ENCODE measurements at regions not wholly inside any gene's neighbourhood (a gene's known extent, or its start where the extent isn't known, plus 50 kb on each side); places are given as distances from the start of the nearest gene placed in this dataset.

DNA sequence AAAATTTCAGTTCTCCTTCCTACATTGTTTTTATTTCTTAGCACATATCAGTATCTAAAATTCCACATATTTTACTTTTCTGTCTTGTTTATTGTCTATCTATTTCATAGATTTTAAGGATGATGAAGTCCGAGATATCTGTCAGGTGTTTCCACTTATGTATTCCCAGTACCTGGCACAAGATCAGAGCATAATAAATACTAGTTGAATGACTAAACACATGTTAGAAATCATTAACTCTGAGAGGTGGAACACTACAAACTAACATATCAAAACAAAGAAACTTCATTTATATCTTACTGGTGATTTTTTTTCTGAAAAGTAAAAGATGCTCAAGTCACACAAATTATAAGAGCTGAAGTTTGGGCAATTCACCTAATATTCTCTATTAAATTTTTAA lies 1208.3 kb downstream of the PCDH9 start:
- Mint-ChIP-seq H3K4me3 (no peak overlapping the region), H3K9me3 (peaks cover 0 to 3% of the 10 kb centered on the region in 2 donors), H3K27me3 (no peaks in the 10 kb centered on the region), H3K36me3 (ENCODE audit: insufficient read depth) (no peaks in the 10 kb centered on the region), H3K27ac (no peak overlapping the region), H3K4me1 (ENCODE audit: low read depth in 2 of 2) (no peaks in the 10 kb centered on the region)
- DNase-seq (no peak), ATAC-seq (replicated peaks) (no peak)

DNA sequence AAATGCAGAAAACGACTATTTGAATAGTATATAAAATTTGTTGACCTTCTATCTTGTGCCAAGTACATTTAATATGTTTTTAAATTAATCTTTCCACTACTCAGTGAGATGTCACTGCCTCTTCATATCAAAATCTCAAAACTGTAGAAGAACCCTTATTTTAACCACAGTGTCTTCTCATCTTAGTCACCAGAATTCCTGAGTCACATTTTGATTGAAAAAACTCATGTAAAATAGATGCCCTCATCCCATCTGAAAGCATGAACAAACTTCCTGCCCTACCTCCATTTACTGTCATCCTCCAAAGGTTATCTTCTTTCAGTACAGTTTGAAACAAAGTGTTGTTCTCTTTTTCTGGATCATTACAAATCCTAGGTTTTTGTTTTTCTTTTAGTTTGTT lies 1215.4 kb downstream of the PCDH9 start:
- no peaks in the 10 kb centered on the region for H3K27me3 Mint-ChIP-seq
- no peak overlapping the region for H3K4me3 Mint-ChIP-seq
- peaks cover 0 to 2% of the 10 kb centered on the region in 2 donors for H3K9me3 Mint-ChIP-seq
- DNase-seq (no peak), ATAC-seq (replicated peaks) (no peak)
- no peak overlapping the region for H3K27ac Mint-ChIP-seq
- H3K4me1 Mint-ChIP-seq (ENCODE audit: low read depth in 2 of 2) = no peaks in the 10 kb centered on the region
- H3K36me3 Mint-ChIP-seq (ENCODE audit: insufficient read depth) = no peaks in the 10 kb centered on the region

DNA sequence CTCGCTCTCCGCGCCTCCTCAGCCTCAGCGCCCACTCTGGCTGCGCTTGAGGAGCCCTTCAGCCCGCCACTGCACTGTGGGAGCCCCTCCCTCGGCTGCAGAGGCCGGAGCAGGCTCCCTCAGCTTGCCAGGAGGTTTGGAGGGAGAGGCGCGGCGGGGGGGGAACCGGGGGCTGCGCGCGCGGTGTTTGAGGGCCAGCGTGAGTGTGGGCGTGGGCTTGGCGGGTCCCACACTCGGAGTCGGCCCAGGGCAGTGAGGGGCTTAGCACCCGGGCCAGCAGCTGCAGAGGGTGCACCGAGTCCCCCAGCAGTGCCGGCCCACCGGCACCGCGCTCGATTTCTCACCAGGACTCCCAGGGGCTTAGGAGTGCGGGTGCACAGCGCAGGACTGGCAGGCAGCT lies 1220.9 kb downstream of the PCDH9 start:
- Mint-ChIP-seq H3K27ac (no peak overlapping the region), H3K4me3 (no peak overlapping the region), H3K27me3 (no peaks in the 10 kb centered on the region), H3K4me1 (ENCODE audit: low read depth in 2 of 2) (no peaks in the 10 kb centered on the region), H3K9me3 (peaks cover 0 to 2% of the 10 kb centered on the region in 2 donors), H3K36me3 (ENCODE audit: insufficient read depth) (no peaks in the 10 kb centered on the region)
- ATAC-seq (replicated peaks) (no peak), DNase-seq (no peak)

DNA sequence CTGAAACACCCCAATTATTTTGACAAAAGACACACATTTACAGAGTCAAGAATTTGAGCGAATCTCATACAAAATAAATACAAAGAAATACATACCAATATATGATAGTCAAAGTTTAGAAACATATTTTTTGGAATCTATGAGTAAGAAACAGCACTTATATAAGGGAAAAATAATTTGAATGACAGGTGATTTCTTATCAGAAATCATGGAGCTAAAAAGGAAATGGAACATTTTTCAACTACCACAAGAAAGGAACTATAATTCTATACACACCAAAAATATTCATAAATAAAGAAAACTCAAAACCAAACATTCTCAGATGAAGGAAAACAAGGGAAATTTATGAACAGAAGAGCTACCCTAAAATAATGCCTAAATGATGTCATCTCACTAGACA lies 1226.6 kb downstream of the PCDH9 start:
- Mint-ChIP-seq H3K4me3 (no peak overlapping the region), H3K36me3 (ENCODE audit: insufficient read depth) (no peaks in the 10 kb centered on the region), H3K27me3 (no peaks in the 10 kb centered on the region), H3K27ac (no peak overlapping the region), H3K4me1 (ENCODE audit: low read depth in 2 of 2) (no peaks in the 10 kb centered on the region), H3K9me3 (peaks cover 2 to 10% of the 10 kb centered on the region in 2 donors)
- DNase-seq (no peak), ATAC-seq (replicated peaks) (no peak)

DNA sequence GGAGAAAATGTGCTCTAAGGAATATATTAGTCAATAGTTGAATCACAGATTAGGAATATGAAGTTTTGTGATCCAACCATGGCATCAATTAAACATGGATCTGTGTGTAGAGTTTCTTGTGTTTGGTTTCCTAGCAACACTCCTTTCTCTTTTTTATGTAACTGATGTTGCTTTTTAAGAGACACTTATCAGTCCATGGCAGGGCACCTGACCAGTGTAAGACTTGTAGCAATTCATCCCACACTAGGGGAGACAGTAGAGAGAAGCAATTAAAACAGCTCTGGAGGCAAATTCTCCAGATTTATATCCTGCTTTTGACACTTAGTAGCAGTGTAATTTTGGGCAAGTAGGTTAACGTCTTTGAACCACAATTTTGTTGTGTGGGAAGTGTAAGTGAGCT lies 1229.0 kb downstream of the PCDH9 start:
- peaks cover 5 to 10% of the 10 kb centered on the region in 2 donors for H3K9me3 Mint-ChIP-seq
- H3K4me3 Mint-ChIP-seq = no peak overlapping the region
- ATAC-seq (replicated peaks) (no peak), DNase-seq (no peak)
- no peaks in the 10 kb centered on the region for H3K4me1 Mint-ChIP-seq (ENCODE audit: low read depth in 2 of 2)
- no peak overlapping the region for H3K27ac Mint-ChIP-seq
- no peaks in the 10 kb centered on the region for H3K27me3 Mint-ChIP-seq
- H3K36me3 Mint-ChIP-seq (ENCODE audit: insufficient read depth) = no peaks in the 10 kb centered on the region

DNA sequence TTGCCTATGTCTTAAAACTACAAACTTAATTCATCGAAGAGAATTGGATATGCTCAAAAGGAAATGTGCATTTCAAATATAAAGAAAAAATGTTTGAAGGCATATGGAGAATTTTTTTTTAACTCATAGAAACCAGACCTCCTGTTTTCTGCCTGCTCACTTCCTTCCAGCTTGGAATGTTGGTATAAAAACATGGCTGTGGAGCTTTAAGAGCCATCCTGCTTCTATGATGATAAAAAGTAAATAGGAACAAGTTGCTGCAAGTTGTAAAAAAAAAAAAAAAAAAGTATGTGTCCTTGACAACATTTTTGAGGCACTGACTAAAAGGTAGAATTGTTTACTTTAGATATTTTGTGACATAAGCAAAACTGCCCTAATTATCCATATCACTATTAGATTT lies 1230.7 kb downstream of the PCDH9 start:
- H3K36me3 Mint-ChIP-seq (ENCODE audit: insufficient read depth) = no peaks in the 10 kb centered on the region
- no peak overlapping the region for H3K4me3 Mint-ChIP-seq
- H3K4me1 Mint-ChIP-seq (ENCODE audit: low read depth in 2 of 2) = no peaks in the 10 kb centered on the region
- DNase-seq (no peak), ATAC-seq (replicated peaks) (no peak)
- H3K27ac Mint-ChIP-seq = no peak overlapping the region
- H3K27me3 Mint-ChIP-seq = no peaks in the 10 kb centered on the region
- peaks cover 5 to 10% of the 10 kb centered on the region in 2 donors for H3K9me3 Mint-ChIP-seq

DNA sequence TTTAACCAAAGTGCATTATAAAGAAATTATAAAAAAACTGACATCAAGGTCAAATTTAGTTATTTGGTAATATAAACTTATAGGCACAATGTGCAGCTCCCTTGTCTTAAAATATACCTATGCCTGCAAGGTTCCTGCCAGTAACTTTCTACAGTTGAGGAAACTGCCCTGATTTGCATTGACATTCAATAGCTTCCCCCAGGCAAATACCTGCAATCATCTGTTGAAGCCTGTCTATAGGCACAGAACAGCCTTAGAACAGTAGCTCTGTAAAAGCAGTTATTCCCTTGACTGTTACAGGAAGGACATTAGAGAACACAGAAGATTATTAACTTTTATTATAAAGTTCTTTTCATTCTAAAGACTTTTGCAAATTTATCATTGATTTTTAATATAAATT lies 1239.5 kb downstream of the PCDH9 start:
- Mint-ChIP-seq H3K9me3 (no peaks in the 10 kb centered on the region), H3K27me3 (no peaks in the 10 kb centered on the region), H3K4me3 (no peak overlapping the region), H3K4me1 (ENCODE audit: low read depth in 2 of 2) (no peaks in the 10 kb centered on the region), H3K36me3 (ENCODE audit: insufficient read depth) (no peaks in the 10 kb centered on the region), H3K27ac (no peak overlapping the region)
- no peak for DNase-seq
- ATAC-seq (replicated peaks) = no peak

DNA sequence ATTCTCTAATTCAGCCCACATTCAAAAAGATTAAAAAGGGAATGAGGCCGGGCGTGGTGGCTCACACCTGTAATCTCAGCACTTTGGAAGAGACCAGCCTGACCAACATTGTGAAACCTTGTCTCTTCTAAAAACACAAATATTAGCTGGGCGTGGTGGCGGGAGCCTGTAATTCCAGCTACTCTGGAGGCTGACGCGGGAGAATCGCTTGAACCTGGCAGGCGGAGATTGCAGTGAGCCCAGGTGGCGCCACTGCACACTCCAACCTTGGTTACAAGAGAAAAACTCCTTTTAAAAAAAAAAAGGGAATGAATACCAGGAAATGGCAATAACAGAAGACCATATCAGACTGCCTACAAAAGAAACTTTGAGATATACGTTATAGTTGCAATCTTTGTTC lies 1244.5 kb downstream of the PCDH9 start:
- H3K27me3 Mint-ChIP-seq = no peaks in the 10 kb centered on the region
- no peaks in the 10 kb centered on the region for H3K4me1 Mint-ChIP-seq (ENCODE audit: low read depth in 2 of 2)
- ATAC-seq (replicated peaks) (no peak), DNase-seq (no peak)
- H3K4me3 Mint-ChIP-seq = no peak overlapping the region
- H3K27ac Mint-ChIP-seq = no peak overlapping the region
- H3K9me3 Mint-ChIP-seq = no peaks in the 10 kb centered on the region
- no peaks in the 10 kb centered on the region for H3K36me3 Mint-ChIP-seq (ENCODE audit: insufficient read depth)

DNA sequence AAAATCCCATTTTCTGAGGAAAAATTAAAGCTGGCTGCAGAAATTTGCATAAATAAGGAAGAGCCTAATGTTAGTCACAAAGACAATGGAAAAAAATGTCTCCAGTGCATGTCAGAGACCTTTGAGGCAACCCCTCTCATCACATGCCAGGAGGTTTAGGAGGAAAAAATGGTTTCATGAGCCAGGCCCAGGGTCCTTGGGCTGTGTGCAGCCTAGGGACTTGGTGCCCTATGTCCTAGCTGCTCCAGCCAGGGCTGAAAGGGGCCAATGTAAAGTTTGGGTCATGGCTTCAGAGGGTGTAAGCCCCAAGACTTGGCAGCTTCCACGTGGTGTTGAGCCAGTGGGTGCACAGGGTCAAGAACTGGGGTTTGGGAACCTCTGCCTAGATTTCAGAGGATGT lies 1252.6 kb downstream of the PCDH9 start:
- H3K36me3 Mint-ChIP-seq (ENCODE audit: insufficient read depth) = no peaks in the 10 kb centered on the region
- DNase-seq (no peak), ATAC-seq (replicated peaks) (no peak)
- H3K27me3 Mint-ChIP-seq = no peaks in the 10 kb centered on the region
- no peak overlapping the region for H3K27ac Mint-ChIP-seq
- H3K9me3 Mint-ChIP-seq = peaks cover 5 to 11% of the 10 kb centered on the region in 2 donors
- H3K4me1 Mint-ChIP-seq (ENCODE audit: low read depth in 2 of 2) = no peaks in the 10 kb centered on the region
- no peak overlapping the region for H3K4me3 Mint-ChIP-seq

DNA sequence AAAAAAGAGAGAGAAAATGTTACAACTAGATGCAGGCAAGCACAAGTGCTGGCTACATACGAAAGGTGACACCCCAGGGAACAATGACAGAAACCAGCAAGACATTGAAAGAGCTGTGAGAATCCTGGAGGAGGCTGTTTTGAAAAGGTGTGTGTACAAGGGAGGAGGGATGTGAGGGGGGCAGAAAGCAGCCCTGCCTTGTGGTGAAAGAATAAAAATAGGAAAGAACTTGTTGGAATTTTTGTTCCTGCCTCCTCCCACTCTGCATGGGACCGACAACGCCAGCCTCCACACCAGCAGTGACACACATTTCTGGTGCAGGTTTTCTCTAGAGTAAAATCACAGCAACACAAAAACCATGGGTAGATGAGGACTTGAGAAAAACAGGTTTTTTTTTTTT lies 1258.6 kb downstream of the PCDH9 start:
- Mint-ChIP-seq H3K9me3 (peaks cover 0 to 12% of the 10 kb centered on the region in 2 donors), H3K4me1 (ENCODE audit: low read depth in 2 of 2) (no peaks in the 10 kb centered on the region), H3K4me3 (no peak overlapping the region), H3K36me3 (ENCODE audit: insufficient read depth) (no peaks in the 10 kb centered on the region), H3K27ac (no peak overlapping the region), H3K27me3 (no peaks in the 10 kb centered on the region)
- DNase-seq (no peak), ATAC-seq (replicated peaks) (no peak)

DNA sequence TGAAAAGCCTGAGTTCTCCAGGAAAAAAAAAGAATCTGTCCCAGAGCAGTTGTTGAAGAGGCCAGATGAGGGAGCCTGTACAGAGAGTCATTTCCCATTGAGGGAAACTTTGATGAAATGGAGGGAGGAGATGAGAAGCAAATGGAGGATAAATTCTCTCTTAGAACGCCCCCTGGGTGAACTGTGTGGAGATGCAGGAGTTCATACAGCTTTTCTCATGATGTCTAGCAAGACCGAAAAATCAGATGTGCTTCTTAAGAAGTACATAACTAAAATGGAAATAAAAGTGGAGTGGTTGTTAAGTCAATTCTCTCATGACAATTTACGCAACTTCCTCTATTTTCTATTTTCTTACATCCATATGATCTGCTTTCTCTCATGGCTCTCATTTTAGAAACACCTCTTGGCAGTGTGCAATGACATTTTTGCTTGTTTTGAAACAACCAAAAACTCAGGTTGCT lies 1263.1 kb downstream of the PCDH9 start:
- DNase-seq = no peak
- ATAC-seq (replicated peaks) = no peak
- peaks cover 0 to 6% of the 10 kb centered on the region in 2 donors for H3K9me3 Mint-ChIP-seq
- no peaks in the 10 kb centered on the region for H3K27me3 Mint-ChIP-seq
- no peak overlapping the region for H3K4me3 Mint-ChIP-seq
- H3K4me1 Mint-ChIP-seq (ENCODE audit: low read depth in 2 of 2) = no peaks in the 10 kb centered on the region
- no peaks in the 10 kb centered on the region for H3K36me3 Mint-ChIP-seq (ENCODE audit: insufficient read depth)
- no peak overlapping the region for H3K27ac Mint-ChIP-seq

DNA sequence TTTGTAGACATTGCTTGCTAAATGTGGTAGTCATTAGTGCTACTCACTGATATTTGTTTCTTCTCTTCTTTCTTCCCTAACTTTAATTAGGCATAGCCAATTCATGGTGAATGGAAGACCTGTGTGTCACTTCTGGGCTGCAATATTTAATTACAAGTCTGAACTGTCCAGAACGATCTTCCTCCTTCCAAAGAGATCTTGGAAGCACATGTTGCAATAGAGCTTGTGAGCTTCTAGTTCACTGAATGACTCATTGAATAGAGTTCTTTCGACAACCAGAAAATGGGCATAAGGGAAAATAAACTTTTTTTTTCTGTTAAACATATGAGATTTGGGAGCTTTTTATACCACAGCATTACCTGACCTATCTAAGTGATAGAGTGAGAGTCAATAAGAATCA lies 1264.6 kb downstream of the PCDH9 start:
- Mint-ChIP-seq H3K4me3 (no peak overlapping the region), H3K27ac (no peak overlapping the region), H3K27me3 (no peaks in the 10 kb centered on the region), H3K36me3 (ENCODE audit: insufficient read depth) (no peaks in the 10 kb centered on the region), H3K9me3 (peaks cover 0 to 2% of the 10 kb centered on the region in 2 donors), H3K4me1 (ENCODE audit: low read depth in 2 of 2) (no peaks in the 10 kb centered on the region)
- ATAC-seq (replicated peaks) = no peak
- DNase-seq = no peak

DNA sequence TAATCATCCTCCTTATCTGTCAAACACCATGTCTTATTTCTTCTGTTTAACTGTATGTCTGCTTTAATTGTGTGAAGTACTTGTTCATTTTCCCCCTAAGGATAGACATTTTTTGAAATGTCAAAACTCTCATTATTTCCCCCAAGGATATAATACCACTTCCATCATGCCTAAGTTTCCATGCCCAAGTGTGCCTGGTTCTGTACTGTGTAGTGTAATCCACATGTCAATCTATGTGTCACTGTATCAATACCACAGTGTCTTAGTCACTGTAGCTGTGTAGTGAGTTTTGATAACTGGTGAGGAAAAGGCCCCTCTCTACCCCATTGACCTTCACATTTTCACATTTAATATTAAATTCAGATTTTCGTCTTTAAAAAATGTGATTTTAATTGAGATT lies 1265.5 kb downstream of the PCDH9 start:
- Mint-ChIP-seq H3K4me1 (ENCODE audit: low read depth in 2 of 2) (no peaks in the 10 kb centered on the region), H3K9me3 (peaks cover 0 to 2% of the 10 kb centered on the region in 2 donors), H3K36me3 (ENCODE audit: insufficient read depth) (no peaks in the 10 kb centered on the region), H3K4me3 (no peak overlapping the region), H3K27ac (no peak overlapping the region), H3K27me3 (no peaks in the 10 kb centered on the region)
- ATAC-seq (replicated peaks) (no peak), DNase-seq (no peak)

DNA sequence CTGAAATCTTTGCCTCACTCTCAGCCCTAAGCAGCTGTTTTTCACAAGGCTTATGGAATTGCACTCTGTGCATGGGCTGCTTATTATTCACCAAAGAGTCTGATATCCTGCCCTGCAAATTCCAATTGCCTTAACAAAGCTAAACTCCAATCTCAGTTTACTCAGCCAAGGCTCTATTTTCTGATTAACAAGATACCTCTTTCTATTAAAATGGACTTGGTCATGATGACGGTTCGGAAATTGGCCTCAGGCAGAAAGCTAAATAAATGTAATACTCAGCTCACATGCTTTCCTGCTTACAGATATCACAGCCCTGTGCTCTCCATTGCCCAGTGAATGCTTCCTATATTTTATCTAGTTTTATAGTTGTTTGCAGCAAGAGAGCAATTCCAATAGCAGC lies 1270.8 kb downstream of the PCDH9 start:
- DNase-seq (no peak), ATAC-seq (replicated peaks) (no peak)
- no peaks in the 10 kb centered on the region for H3K4me1 Mint-ChIP-seq (ENCODE audit: low read depth in 2 of 2)
- H3K27ac Mint-ChIP-seq = no peak overlapping the region
- H3K4me3 Mint-ChIP-seq = no peak overlapping the region
- no peaks in the 10 kb centered on the region for H3K27me3 Mint-ChIP-seq
- H3K36me3 Mint-ChIP-seq (ENCODE audit: insufficient read depth) = no peaks in the 10 kb centered on the region
- peaks cover 12 to 21% of the 10 kb centered on the region in 2 donors for H3K9me3 Mint-ChIP-seq

DNA sequence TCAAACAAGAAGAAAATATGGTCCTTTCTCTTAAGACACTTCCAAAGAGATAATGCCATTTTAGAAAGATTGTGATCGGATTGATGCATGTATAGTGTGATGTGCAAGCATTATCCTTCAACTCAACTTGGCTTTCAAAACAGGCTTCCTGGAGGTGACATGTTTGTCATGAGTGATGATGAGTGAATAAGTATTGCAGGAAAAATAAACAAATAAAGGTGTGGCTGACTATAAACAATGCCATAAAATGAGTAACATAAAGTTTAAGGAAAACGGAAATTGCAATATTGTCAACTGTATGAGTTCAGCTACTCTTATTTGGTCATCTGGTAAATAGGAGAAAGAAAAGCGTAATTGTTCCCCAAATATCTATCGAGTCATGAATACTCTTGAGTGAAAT lies 1283.7 kb downstream of the PCDH9 start:
- Mint-ChIP-seq H3K9me3 (peaks cover 0 to 12% of the 10 kb centered on the region in 2 donors), H3K27ac (no peak overlapping the region), H3K36me3 (ENCODE audit: insufficient read depth) (no peaks in the 10 kb centered on the region), H3K4me1 (ENCODE audit: low read depth in 2 of 2) (no peaks in the 10 kb centered on the region), H3K27me3 (no peaks in the 10 kb centered on the region), H3K4me3 (no peak overlapping the region)
- no peak for DNase-seq
- no peak for ATAC-seq (replicated peaks)
